Peyer's patch (tissue), 4 donors: ENCODE measurements at regions not wholly inside any gene's neighbourhood (a gene's known extent, or its start where the extent isn't known, plus 50 kb on each side); places are given as distances from the start of the nearest gene placed in this dataset.

Source experiments
- CTCF ChIP-seq, 6 experiments: fragments of 450-650 bp in 4 of 6; fragments of 200-600 bp in 2 of 6; sonication (generic) in 1 of 6; IDR thresholded peaks; one replicate each; pipeline ENCODE4 v1.5.1; 2017 to 2019; ENCODE audit warnings: antibody characterized with exemption in 6 of 6, mild to moderate bottlenecking in 3 of 6, moderate library complexity in 1 of 6
- POLR2A ChIP-seq, 2 donors: fragments of 450-650 bp; IDR thresholded peaks; one replicate each; pipeline ENCODE4 v1.5.1; 2017; ENCODE audit warnings: antibody characterized with exemption in 2 of 2, mild to moderate bottlenecking in 2 of 2, moderate library complexity in 2 of 2

- no peak for TF ChIP-seq CTCF (IDR thresholded peaks at IDR 0.05)
- no peak for TF ChIP-seq POLR2A (IDR thresholded peaks at IDR 0.05)
Measured at GRCh38 chr14:29150659-29151058, 384.1 kb downstream of the FOXG1 start.
